A549 (cell line): ENCODE measurements at regions not wholly inside any gene's neighbourhood (a gene's known extent, or its start where the extent isn't known, plus 50 kb on each side); places are given as distances from the start of the nearest gene placed in this dataset.

ENCODE experiments used
- ATAC-seq, 2 experiments: fragments of 200-7000 bp in 1 of 2; fragments of >200 bp in 1 of 2; cut with Nextera tagmentation in 1 of 2; cut with Tn5 transposase in 1 of 2; 3 replicates each; pipeline versions ENCODE4 v1.8.0 to v1.9.1; 2018 to 2020; ENCODE audit warnings: mild to moderate bottlenecking in 1 of 2, moderate library complexity in 1 of 2
- CTCF ChIA-PET: fragments of 300-600 bp; sonication (Branson Sonifier 250); formaldehyde crosslinking; extraction: SDS; loops from one replicate; lab custom pipeline; 2021; ENCODE audit warnings: antibody characterized with exemption, inconsistent platforms; lab: Yijun Ruan, JAX
- POLR2A ChIA-PET: fragments of 350-600 bp; formaldehyde crosslinking; extraction: SDS; loops from one replicate; lab custom pipeline; 2021; ENCODE audit warnings: antibody characterized with exemption, inconsistent platforms; lab: Yijun Ruan, JAX
- DNase-seq, 2 experiments: peaks; one replicate each; pipeline versions ENCODE4 v3.0.0 to v3.0.0-alpha.2; 2011 to 2016; ENCODE audit warnings: low read depth in 1 of 2, low spot score in 1 of 2
- FAIRE-seq: peaks from 2 replicates; lab custom pipeline; 2011; peaks lifted over from hg19 to GRCh38; lab: Jason Lieb, UNC
- H3K27ac ChIP-seq, 2 experiments: fragments of >200 bp; sonication (Bioruptor Twin); formaldehyde crosslinking; 3 replicates each; pipeline ENCODE4 v1.5.1; 2016 to 2017
- H3K4me1 ChIP-seq: fragments of >200 bp; sonication (Bioruptor Twin); formaldehyde crosslinking; 3 replicates; pipeline ENCODE4 v1.6.1; 2016
- H3K4me2 ChIP-seq: fragments of >200 bp; sonication (Bioruptor Twin); formaldehyde crosslinking; 3 replicates; pipeline ENCODE4 v1.6.1; 2016
- H3K4me3 ChIP-seq: fragments of >200 bp; sonication (Bioruptor Twin); formaldehyde crosslinking; 3 replicates; pipeline ENCODE4 v1.5.1; 2016
- H3K9me3 ChIP-seq: fragments of >200 bp; sonication (Bioruptor Twin); formaldehyde crosslinking; 3 replicates; pipeline ENCODE4 v1.6.1; 2016
- ATOH8 ChIP-seq: fragments of 250-450 bp; sonication (Bioruptor Pico); IDR thresholded peaks from 2 replicates; pipeline ENCODE4 v1.5.0; 2020; ENCODE audit warnings: low read depth, mild to moderate bottlenecking, moderate library complexity
- CBX2 ChIP-seq: fragments of 200-600 bp; sonication (generic); IDR thresholded peaks from 2 replicates; pipeline ENCODE4 v1.6.1; 2016; ENCODE audit warnings: low read depth, mild to moderate bottlenecking, borderline replicate concordance
- CBX8 ChIP-seq: fragments of 200-600 bp; sonication (generic); IDR thresholded peaks from 2 replicates; pipeline ENCODE4 v1.6.1; 2016
- CHD4 ChIP-seq: fragments of 200-600 bp; sonication (generic); IDR thresholded peaks from 2 replicates; pipeline ENCODE4 v1.6.1; 2016; ENCODE audit warnings: antibody characterized with exemption, mild to moderate bottlenecking, borderline replicate concordance
- E2F6 ChIP-seq: IDR thresholded peaks from 2 replicates; pipeline ENCODE4 v1.6.1; 2012; ENCODE audit warnings: low read depth, borderline replicate concordance
- EHF ChIP-seq: fragments of 250-450 bp; sonication (Bioruptor Pico); IDR thresholded peaks from 2 replicates; pipeline ENCODE4 v1.5.0; 2020; ENCODE audit warnings: mild to moderate bottlenecking
- EHMT2 ChIP-seq: fragments of 200-600 bp; sonication (generic); IDR thresholded peaks from 2 replicates; pipeline ENCODE4 v1.6.1; 2016; ENCODE audit warnings: antibody characterized with exemption, low read depth, mild to moderate bottlenecking, moderate library complexity
- ESRRA ChIP-seq: fragments of 150-350 bp; IDR thresholded peaks from 2 replicates; pipeline ENCODE4 v1.6.1; 2014; ENCODE audit warnings: mild to moderate bottlenecking, low read length, borderline replicate concordance
- FOSB ChIP-seq: fragments of 250-450 bp; sonication (Bioruptor Pico); IDR thresholded peaks from 2 replicates; pipeline ENCODE4 v1.5.0; 2020; ENCODE audit warnings: mild to moderate bottlenecking, moderate library complexity
- FOXS1 ChIP-seq: fragments of 250-450 bp; sonication (Bioruptor Pico); IDR thresholded peaks from 2 replicates; pipeline ENCODE4 v1.5.0; 2020; ENCODE audit warnings: mild to moderate bottlenecking, moderate library complexity
- HDAC2 ChIP-seq: fragments of 200-600 bp; sonication (generic); IDR thresholded peaks from 2 replicates; pipeline ENCODE4 v1.6.1; 2016
- HEYL ChIP-seq: fragments of 250-450 bp; sonication (Bioruptor Pico); IDR thresholded peaks from 2 replicates; pipeline ENCODE4 v1.8.0; 2021; ENCODE audit warnings: mild to moderate bottlenecking, moderate library complexity
- HOXA7 ChIP-seq: fragments of 250-450 bp; sonication (Bioruptor Pico); IDR thresholded peaks from 2 replicates; pipeline ENCODE4 v1.5.0; 2020; ENCODE audit warnings: mild to moderate bottlenecking, moderate library complexity
- HOXB13 ChIP-seq: fragments of 250-450 bp; sonication (Bioruptor Pico); IDR thresholded peaks from 2 replicates; pipeline ENCODE4 v1.5.0; 2020; ENCODE audit warnings: low read depth, mild to moderate bottlenecking, moderate library complexity
- JUN ChIP-seq, 2 experiments: fragments of >200 bp; sonication (Bioruptor Twin); formaldehyde crosslinking; IDR thresholded peaks; 2 replicates in 1 of 2; 3 replicates in 1 of 2; pipeline ENCODE4 v1.6.1; 2016 to 2017
- MAZ ChIP-seq: fragments of 150-350 bp; IDR thresholded peaks from 2 replicates; pipeline ENCODE4 v1.6.1; 2014; ENCODE audit warnings: antibody characterized with exemption, low read depth, low read length, borderline replicate concordance
- NR3C1 ChIP-seq: fragments of >200 bp; sonication (Bioruptor Twin); formaldehyde crosslinking; IDR thresholded peaks from 3 replicates; pipeline ENCODE4 v1.6.1; 2017
- PHF8 ChIP-seq: fragments of 200-600 bp; sonication (generic); IDR thresholded peaks from 2 replicates; pipeline ENCODE4 v1.6.1; 2016; ENCODE audit warnings: low read depth, mild to moderate bottlenecking, antibody characterized with exemption, moderate library complexity, borderline replicate concordance
- POLR2AphosphoS2 ChIP-seq: conservative IDR thresholded peaks from 2 replicates; pipeline ENCODE4 v1.6.1; 2012; ENCODE audit warnings: low read length, improper control_type of control experiment, inconsistent platforms
- RARB ChIP-seq: fragments of 250-450 bp; sonication (Bioruptor Pico); IDR thresholded peaks from 2 replicates; pipeline ENCODE4 v1.8.0; 2021; ENCODE audit warnings: mild to moderate bottlenecking, moderate library complexity
- RFX5 ChIP-seq: fragments of 450-650 bp; IDR thresholded peaks from 2 replicates; pipeline ENCODE4 v1.7.1; 2014; ENCODE audit warnings: antibody characterized with exemption, mild to moderate bottlenecking, moderate library complexity
- RNF2 ChIP-seq: fragments of 200-600 bp; sonication (generic); IDR thresholded peaks from 2 replicates; pipeline ENCODE4 v1.6.1; 2016; ENCODE audit warnings: low read depth, mild to moderate bottlenecking, antibody characterized with exemption, moderate library complexity, borderline replicate concordance
- SMC3 ChIP-seq: fragments of >200 bp; sonication (Bioruptor Twin); formaldehyde crosslinking; IDR thresholded peaks from 3 replicates; pipeline ENCODE4 v1.6.1; 2018; ENCODE audit warnings: inconsistent platforms
- SREBF2 ChIP-seq: fragments of 450-650 bp; IDR thresholded peaks from 2 replicates; pipeline ENCODE4 v1.6.1; 2014; ENCODE audit warnings: mild to moderate bottlenecking, moderate library complexity
- TFCP2L1 ChIP-seq: fragments of 250-450 bp; sonication (Bioruptor Pico); IDR thresholded peaks from 2 replicates; pipeline ENCODE4 v1.5.0; 2021; ENCODE audit warnings: mild to moderate bottlenecking
- ZC3H11A ChIP-seq: fragments of 450-650 bp; IDR thresholded peaks from 2 replicates; pipeline ENCODE4 v1.6.1; 2014; ENCODE audit warnings: antibody characterized with exemption, mild to moderate bottlenecking
- ZFP36 ChIP-seq: fragments of 450-650 bp; IDR thresholded peaks from 2 replicates; pipeline ENCODE4 v1.6.1; 2014; ENCODE audit warnings: borderline replicate concordance; ENCODE audit not compliant: partially characterized antibody
- ZNF302 ChIP-seq: fragments of 250-450 bp; sonication (Bioruptor Pico); IDR thresholded peaks from 2 replicates; pipeline ENCODE4 v1.9.0; 2021; ENCODE audit warnings: inconsistent platforms, mild to moderate bottlenecking, moderate library complexity
- WGBS: methylation state at CpG from one replicate; pipeline ENCODE4 v1.1.6; 2017; ENCODE audit errors: missing lambda C conversion rate; 5-methylcytosine and 5-hydroxymethylcytosine counted together
- TF ChIP-seq, protein P1 (sequence below): fragments of 200-600 bp; sonication (generic); IDR thresholded peaks from 2 replicates; pipeline ENCODE4 v1.6.1; 2016; ENCODE audit warnings: antibody characterized with exemption, mild to moderate bottlenecking, moderate library complexity
- TF ChIP-seq, protein P2 (sequence below): fragments of >200 bp; sonication (Bioruptor Twin); formaldehyde crosslinking; IDR thresholded peaks from 3 replicates; pipeline ENCODE4 v1.5.1; 2016
- TF ChIP-seq, protein P3 (sequence below): IDR thresholded peaks from 2 replicates; pipeline ENCODE4 v1.6.1; 2012

DNA sequence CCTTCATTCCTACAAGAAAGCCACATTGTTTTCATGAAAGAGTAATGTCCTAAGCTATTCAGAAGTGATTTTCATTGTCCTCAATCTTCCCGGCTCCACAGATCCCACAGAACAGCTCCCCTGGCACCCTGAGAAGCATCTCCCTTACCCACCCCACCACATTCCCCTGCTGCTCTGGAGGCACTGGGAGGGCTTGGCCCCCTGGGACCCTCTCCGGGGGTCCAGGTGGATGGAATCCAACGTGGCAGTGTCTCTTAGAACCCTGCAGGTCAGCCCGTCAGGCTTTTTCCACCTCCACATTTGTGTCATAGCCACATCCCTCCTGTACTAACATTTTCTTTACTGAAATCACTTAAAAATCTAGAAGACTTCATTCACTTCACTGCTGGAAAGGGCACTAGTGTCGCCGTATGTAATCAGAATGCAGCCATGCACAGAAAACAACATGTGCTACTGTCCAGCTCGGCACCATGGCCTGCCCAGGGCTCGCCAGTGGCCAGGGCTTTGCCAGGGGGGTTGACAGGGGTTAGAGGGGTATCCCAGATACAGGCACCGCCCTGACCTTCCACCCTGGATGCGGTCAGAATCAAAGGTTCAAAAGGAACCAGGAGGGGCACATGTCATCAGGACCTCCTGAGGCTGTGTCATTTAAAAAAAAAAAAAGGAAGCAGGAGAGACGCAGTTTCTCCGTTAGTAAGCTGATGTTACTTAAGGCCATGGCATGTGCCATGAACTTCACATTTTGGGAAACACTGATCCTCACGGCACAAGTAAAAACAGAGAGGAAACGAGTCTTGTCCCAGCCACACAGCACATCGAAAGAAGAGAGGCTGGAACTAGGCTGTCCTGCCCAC lies 106.3 kb downstream of the LSM3 start (continued):
- TF ChIP-seq ZFP36: no peak
- no peak for TF ChIP-seq CHD4
- TF ChIP-seq HOXB13: no peak
- TF ChIP-seq RARB: no peak
- no peak for TF ChIP-seq EHMT2
- TF ChIP-seq CBX8: no peak
- no peak for TF ChIP-seq HDAC2
- TF ChIP-seq JUN (IDR thresholded peaks at IDR 0.05): no peak
- TF ChIP-seq EHF (CRISPR knock-in tag): no peak
- TF ChIP-seq RNF2: no peak
- TF ChIP-seq ZNF302 (CRISPR knock-in tag): no peak
- no peak for TF ChIP-seq FOSB (CRISPR knock-in tag)
- TF ChIP-seq POLR2AphosphoS2: no peak

- peaks cover 18% of the 10 kb centered on the region for H3K4me1 ChIP-seq
- H3K4me2 ChIP-seq: no peak overlapping the region
- 48% methylated on average over 4 of the region's 4 CpGs for whole genome bisulfite sequencing
- no peak overlapping the region; a peak in 1 of 6 replicates for H3K27ac ChIP-seq
- DNase-seq (no peak), FAIRE-seq (no peak), ATAC-seq (no peak)
- POLR2A ChIA-PET: no interaction called here
- TF ChIP-seq ZC3H11A (no peak), SMC3 (no peak), SREBF2 (no peak), PHF8 (no peak), RFX5 (no peak), HEYL (CRISPR knock-in tag) (no peak), NR3C1 (no peak), E2F6 (no peak), ATOH8 (CRISPR knock-in tag) (no peak), TFCP2L1 (no peak), HOXA7 (CRISPR knock-in tag) (no peak), EHMT2 (no peak), JUN (IDR thresholded peaks at IDR 0.05) (no peak), ESRRA (no peak), CBX2 (no peak), MAZ (no peak), FOXS1 (CRISPR knock-in tag) (no peak)
- TF ChIP-seq, protein P1, sequence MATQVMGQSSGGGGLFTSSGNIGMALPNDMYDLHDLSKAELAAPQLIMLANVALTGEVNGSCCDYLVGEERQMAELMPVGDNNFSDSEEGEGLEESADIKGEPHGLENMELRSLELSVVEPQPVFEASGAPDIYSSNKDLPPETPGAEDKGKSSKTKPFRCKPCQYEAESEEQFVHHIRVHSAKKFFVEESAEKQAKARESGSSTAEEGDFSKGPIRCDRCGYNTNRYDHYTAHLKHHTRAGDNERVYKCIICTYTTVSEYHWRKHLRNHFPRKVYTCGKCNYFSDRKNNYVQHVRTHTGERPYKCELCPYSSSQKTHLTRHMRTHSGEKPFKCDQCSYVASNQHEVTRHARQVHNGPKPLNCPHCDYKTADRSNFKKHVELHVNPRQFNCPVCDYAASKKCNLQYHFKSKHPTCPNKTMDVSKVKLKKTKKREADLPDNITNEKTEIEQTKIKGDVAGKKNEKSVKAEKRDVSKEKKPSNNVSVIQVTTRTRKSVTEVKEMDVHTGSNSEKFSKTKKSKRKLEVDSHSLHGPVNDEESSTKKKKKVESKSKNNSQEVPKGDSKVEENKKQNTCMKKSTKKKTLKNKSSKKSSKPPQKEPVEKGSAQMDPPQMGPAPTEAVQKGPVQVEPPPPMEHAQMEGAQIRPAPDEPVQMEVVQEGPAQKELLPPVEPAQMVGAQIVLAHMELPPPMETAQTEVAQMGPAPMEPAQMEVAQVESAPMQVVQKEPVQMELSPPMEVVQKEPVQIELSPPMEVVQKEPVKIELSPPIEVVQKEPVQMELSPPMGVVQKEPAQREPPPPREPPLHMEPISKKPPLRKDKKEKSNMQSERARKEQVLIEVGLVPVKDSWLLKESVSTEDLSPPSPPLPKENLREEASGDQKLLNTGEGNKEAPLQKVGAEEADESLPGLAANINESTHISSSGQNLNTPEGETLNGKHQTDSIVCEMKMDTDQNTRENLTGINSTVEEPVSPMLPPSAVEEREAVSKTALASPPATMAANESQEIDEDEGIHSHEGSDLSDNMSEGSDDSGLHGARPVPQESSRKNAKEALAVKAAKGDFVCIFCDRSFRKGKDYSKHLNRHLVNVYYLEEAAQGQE: no peak
- TF ChIP-seq, protein P2, sequence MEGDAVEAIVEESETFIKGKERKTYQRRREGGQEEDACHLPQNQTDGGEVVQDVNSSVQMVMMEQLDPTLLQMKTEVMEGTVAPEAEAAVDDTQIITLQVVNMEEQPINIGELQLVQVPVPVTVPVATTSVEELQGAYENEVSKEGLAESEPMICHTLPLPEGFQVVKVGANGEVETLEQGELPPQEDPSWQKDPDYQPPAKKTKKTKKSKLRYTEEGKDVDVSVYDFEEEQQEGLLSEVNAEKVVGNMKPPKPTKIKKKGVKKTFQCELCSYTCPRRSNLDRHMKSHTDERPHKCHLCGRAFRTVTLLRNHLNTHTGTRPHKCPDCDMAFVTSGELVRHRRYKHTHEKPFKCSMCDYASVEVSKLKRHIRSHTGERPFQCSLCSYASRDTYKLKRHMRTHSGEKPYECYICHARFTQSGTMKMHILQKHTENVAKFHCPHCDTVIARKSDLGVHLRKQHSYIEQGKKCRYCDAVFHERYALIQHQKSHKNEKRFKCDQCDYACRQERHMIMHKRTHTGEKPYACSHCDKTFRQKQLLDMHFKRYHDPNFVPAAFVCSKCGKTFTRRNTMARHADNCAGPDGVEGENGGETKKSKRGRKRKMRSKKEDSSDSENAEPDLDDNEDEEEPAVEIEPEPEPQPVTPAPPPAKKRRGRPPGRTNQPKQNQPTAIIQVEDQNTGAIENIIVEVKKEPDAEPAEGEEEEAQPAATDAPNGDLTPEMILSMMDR: no peak
- TF ChIP-seq, protein P3, sequence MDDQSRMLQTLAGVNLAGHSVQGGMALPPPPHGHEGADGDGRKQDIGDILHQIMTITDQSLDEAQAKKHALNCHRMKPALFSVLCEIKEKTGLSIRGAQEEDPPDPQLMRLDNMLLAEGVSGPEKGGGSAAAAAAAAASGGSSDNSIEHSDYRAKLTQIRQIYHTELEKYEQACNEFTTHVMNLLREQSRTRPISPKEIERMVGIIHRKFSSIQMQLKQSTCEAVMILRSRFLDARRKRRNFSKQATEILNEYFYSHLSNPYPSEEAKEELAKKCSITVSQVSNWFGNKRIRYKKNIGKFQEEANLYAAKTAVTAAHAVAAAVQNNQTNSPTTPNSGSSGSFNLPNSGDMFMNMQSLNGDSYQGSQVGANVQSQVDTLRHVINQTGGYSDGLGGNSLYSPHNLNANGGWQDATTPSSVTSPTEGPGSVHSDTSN: no peak
- CTCF ChIA-PET: interaction anchor here (0.6 to 1.5 kb wide), 4 partner anchors 8 to 302 kb away, joined by 3 read pairs; no protein-coding TSS in a partner anchor
- H3K4me3 ChIP-seq: no peak overlapping the region
- no peaks in the 10 kb centered on the region for H3K9me3 ChIP-seq
Measured at GRCh38 chr3:14285548-14285925, 106.9 kb downstream of the LSM3 start.
